H54 (cell line): ENCODE measurements at regions not wholly inside any gene's neighbourhood (a gene's known extent, or its start where the extent isn't known, plus 50 kb on each side); places are given as distances from the start of the nearest gene placed in this dataset.

ENCODE experiments used
- DNase-seq: peaks from one replicate; pipeline ENCODE4 v3.0.0; 2011; ENCODE audit warnings: low spot score, mixed read lengths; ENCODE audit not compliant: insufficient read length
- FAIRE-seq: peaks from 3 replicates; lab custom pipeline; 2011; peaks lifted over from hg19 to GRCh38; lab: Jason Lieb, UNC
- POLR2A ChIP-seq: IDR thresholded peaks from 2 replicates; pipeline ENCODE4 v1.6.1; 2011; ENCODE audit warnings: low read depth, mild to moderate bottlenecking, low read length

GRCh38 chr1:177488722-177489121, 318.0 kb downstream of the BRINP2 start:
- FAIRE-seq: no peak
- DNase-seq: no peak
- TF ChIP-seq POLR2A: no peak

GRCh38 chr1:177487481-177487880, 316.7 kb downstream of the BRINP2 start:
- DNase-seq (no peak), FAIRE-seq (no peak)
- no peak for TF ChIP-seq POLR2A

- DNase-seq: no peak
- FAIRE-seq: no peak
- TF ChIP-seq POLR2A: no peak
Observed at GRCh38 chr1:177480741-177481305, 310.1 kb downstream of the BRINP2 start.

- FAIRE-seq: no peak
- no peak for DNase-seq
- TF ChIP-seq POLR2A: no peak
Observed at GRCh38 chr1:177479600-177479999, 308.8 kb downstream of the BRINP2 start.

GRCh38 chr1:177476676-177477075, 305.9 kb downstream of the BRINP2 start:
- FAIRE-seq (no peak), DNase-seq (no peak)
- no peak for TF ChIP-seq POLR2A

GRCh38 chr1:177472567-177472966, 301.8 kb downstream of the BRINP2 start:
- no peak for TF ChIP-seq POLR2A
- no peak for FAIRE-seq
- no peak for DNase-seq

GRCh38 chr1:177471244-177471643, 300.5 kb downstream of the BRINP2 start:
- no peak for FAIRE-seq
- DNase-seq: no peak
- TF ChIP-seq POLR2A: no peak

- no peak for TF ChIP-seq POLR2A
- FAIRE-seq (no peak), DNase-seq (no peak)
Observed at GRCh38 chr1:177469519-177469918, 298.8 kb downstream of the BRINP2 start.

- FAIRE-seq: no peak
- no peak for DNase-seq
- TF ChIP-seq POLR2A: no peak
Observed at GRCh38 chr1:177466286-177466685, 295.5 kb downstream of the BRINP2 start.

- TF ChIP-seq POLR2A: no peak
- no peak for FAIRE-seq
- no peak for DNase-seq
Observed at GRCh38 chr1:177464686-177465085, 293.9 kb downstream of the BRINP2 start.

GRCh38 chr1:177451191-177451590, 280.4 kb downstream of the BRINP2 start:
- FAIRE-seq (no peak), DNase-seq (no peak)
- no peak for TF ChIP-seq POLR2A

GRCh38 chr1:177448652-177449357, 278.0 kb downstream of the BRINP2 start:
- DNase-seq: no peak
- FAIRE-seq: no peak
- TF ChIP-seq POLR2A: no peak

GRCh38 chr1:177448036-177448615, 277.4 kb downstream of the BRINP2 start:
- no peak for FAIRE-seq
- no peak for DNase-seq
- TF ChIP-seq POLR2A: no peak

GRCh38 chr1:177444997-177445746, 274.4 kb downstream of the BRINP2 start:
- TF ChIP-seq POLR2A: no peak
- DNase-seq (no peak), FAIRE-seq (no peak)

GRCh38 chr1:177443003-177443402, 272.2 kb downstream of the BRINP2 start:
- FAIRE-seq (no peak), DNase-seq (no peak)
- no peak for TF ChIP-seq POLR2A
